HUES48 (cell line): ENCODE measurements at regions not wholly inside any gene's neighbourhood (a gene's known extent, or its start where the extent isn't known, plus 50 kb on each side); places are given as distances from the start of the nearest gene placed in this dataset.

Source experiments
- H3K27ac ChIP-seq: one replicate; pipeline ENCODE4 v1.7.0; 2013; ENCODE audit warnings: low read depth, low read length, inconsistent platforms
- H3K27me3 ChIP-seq: 2 replicates; pipeline ENCODE4 v1.6.1; 2013; ENCODE audit warnings: mild to moderate bottlenecking, low read length; ENCODE audit not compliant: control insufficient read depth, insufficient read depth
- H3K36me3 ChIP-seq: 2 replicates; pipeline ENCODE4 v1.6.1; 2013; ENCODE audit warnings: low read length; ENCODE audit not compliant: control insufficient read depth, insufficient read depth
- H3K4me1 ChIP-seq: 2 replicates; pipeline ENCODE4 v1.6.1; 2013; ENCODE audit warnings: mild to moderate bottlenecking, low read length; ENCODE audit not compliant: control insufficient read depth, insufficient read depth
- H3K4me3 ChIP-seq: 2 replicates; pipeline ENCODE4 v1.5.1; 2013; ENCODE audit warnings: mild to moderate bottlenecking, low read depth, low read length
- H3K9ac ChIP-seq: 2 replicates; pipeline ENCODE4 v1.6.1; 2013; ENCODE audit warnings: mild to moderate bottlenecking, low read depth, low read length, moderate library complexity
- H3K9me3 ChIP-seq: 2 replicates; pipeline ENCODE4 v1.6.1; 2013; ENCODE audit warnings: low read length; ENCODE audit not compliant: control insufficient read depth, insufficient read depth

GRCh38 chr22:49609207-49609876 lies 218.3 kb downstream of the BRD1 start:
- Histone ChIP-seq H3K9ac (no peak overlapping the region), H3K36me3 (no peaks in the 10 kb centered on the region), H3K27me3 (no peaks in the 10 kb centered on the region), H3K9me3 (peaks cover 2% of the 10 kb centered on the region; the same call in 1 of the 2 replicates), H3K27ac (no peak overlapping the region), H3K4me1 (no peaks in the 10 kb centered on the region), H3K4me3 (no peak overlapping the region)

- H3K9me3 ChIP-seq, result peaks cover 4% of the 10 kb centered on the region
- H3K36me3 ChIP-seq, result no peaks in the 10 kb centered on the region
- no peaks in the 10 kb centered on the region for H3K4me1 ChIP-seq
- H3K27me3 ChIP-seq, result no peaks in the 10 kb centered on the region
- no peak overlapping the region for H3K9ac ChIP-seq
- H3K27ac ChIP-seq, result no peak overlapping the region
- H3K4me3 ChIP-seq, result no peak overlapping the region
Measured at GRCh38 chr22:49608660-49609059, 219.0 kb downstream of the BRD1 start.

GRCh38 chr22:49608228-49608627 lies 219.4 kb downstream of the BRD1 start:
- H3K9me3 ChIP-seq, result peaks cover 4% of the 10 kb centered on the region
- H3K4me1 ChIP-seq, result no peaks in the 10 kb centered on the region
- no peak overlapping the region for H3K9ac ChIP-seq
- H3K27me3 ChIP-seq, result no peaks in the 10 kb centered on the region
- H3K36me3 ChIP-seq, result no peaks in the 10 kb centered on the region
- no peak overlapping the region for H3K4me3 ChIP-seq
- no peak overlapping the region for H3K27ac ChIP-seq

GRCh38 chr22:49607821-49608220 lies 219.9 kb downstream of the BRD1 start:
- H3K4me1 ChIP-seq, result no peaks in the 10 kb centered on the region
- H3K27ac ChIP-seq, result no peak overlapping the region
- H3K9me3 ChIP-seq, result peaks cover 4% of the 10 kb centered on the region
- no peak overlapping the region for H3K9ac ChIP-seq
- H3K27me3 ChIP-seq, result no peaks in the 10 kb centered on the region
- no peak overlapping the region for H3K4me3 ChIP-seq
- H3K36me3 ChIP-seq, result no peaks in the 10 kb centered on the region

- Histone ChIP-seq H3K36me3 (no peaks in the 10 kb centered on the region), H3K27ac (no peak overlapping the region), H3K27me3 (no peaks in the 10 kb centered on the region), H3K4me1 (no peaks in the 10 kb centered on the region), H3K9ac (no peak overlapping the region), H3K9me3 (peaks cover 4% of the 10 kb centered on the region), H3K4me3 (no peak overlapping the region)
Measured at GRCh38 chr22:49606562-49607290, 220.9 kb downstream of the BRD1 start.

GRCh38 chr22:49604732-49605302 lies 222.9 kb downstream of the BRD1 start:
- no peaks in the 10 kb centered on the region for H3K36me3 ChIP-seq
- H3K4me1 ChIP-seq, result no peaks in the 10 kb centered on the region
- H3K4me3 ChIP-seq, result no peak overlapping the region
- H3K9me3 ChIP-seq, result peaks cover 4% of the 10 kb centered on the region
- H3K9ac ChIP-seq, result no peak overlapping the region
- no peak overlapping the region for H3K27ac ChIP-seq
- H3K27me3 ChIP-seq, result no peaks in the 10 kb centered on the region

GRCh38 chr22:49603016-49603415 lies 224.7 kb downstream of the BRD1 start:
- H3K27me3 ChIP-seq, result no peaks in the 10 kb centered on the region
- H3K9ac ChIP-seq, result no peak overlapping the region
- H3K27ac ChIP-seq, result no peak overlapping the region
- H3K9me3 ChIP-seq, result peaks cover 4% of the 10 kb centered on the region
- no peak overlapping the region for H3K4me3 ChIP-seq
- H3K4me1 ChIP-seq, result no peaks in the 10 kb centered on the region
- H3K36me3 ChIP-seq, result no peaks in the 10 kb centered on the region

- Histone ChIP-seq H3K9ac (no peak overlapping the region), H3K9me3 (peaks cover 4% of the 10 kb centered on the region), H3K4me3 (no peak overlapping the region), H3K36me3 (no peaks in the 10 kb centered on the region), H3K27ac (no peak overlapping the region), H3K4me1 (no peaks in the 10 kb centered on the region), H3K27me3 (no peaks in the 10 kb centered on the region)
Measured at GRCh38 chr22:49602481-49602880, 225.2 kb downstream of the BRD1 start.

- no peaks in the 10 kb centered on the region for H3K36me3 ChIP-seq
- H3K4me1 ChIP-seq, result no peaks in the 10 kb centered on the region
- H3K4me3 ChIP-seq, result no peak overlapping the region
- H3K9me3 ChIP-seq, result peaks cover 4% of the 10 kb centered on the region
- no peak overlapping the region for H3K27ac ChIP-seq
- no peak overlapping the region for H3K9ac ChIP-seq
- H3K27me3 ChIP-seq, result no peaks in the 10 kb centered on the region
Measured at GRCh38 chr22:49601614-49602321, 225.9 kb downstream of the BRD1 start.

GRCh38 chr22:49600891-49601431 lies 226.7 kb downstream of the BRD1 start:
- no peaks in the 10 kb centered on the region for H3K36me3 ChIP-seq
- no peak overlapping the region for H3K9ac ChIP-seq
- peaks cover 8% of the 10 kb centered on the region for H3K9me3 ChIP-seq
- no peak overlapping the region for H3K4me3 ChIP-seq
- no peak overlapping the region for H3K27ac ChIP-seq
- no peaks in the 10 kb centered on the region for H3K27me3 ChIP-seq
- H3K4me1 ChIP-seq, result no peaks in the 10 kb centered on the region
